GM21723 (cell line): ENCODE measurements at regions not wholly inside any gene's neighbourhood (a gene's known extent, or its start where the extent isn't known, plus 50 kb on each side); places are given as distances from the start of the nearest gene placed in this dataset.
"Not testable (repeated sequence)": the region's sequence is repeated elsewhere in the genome, so short reads cannot be mapped to it uniquely, and the experiment has no call there.

ENCODE experiments used
- ATAC-seq: cut with Tn5 transposase; IDR thresholded peaks from one replicate; pipeline ENCODE4 v1.9.1; 2021; ENCODE audit warnings: mild to moderate bottlenecking, moderate library complexity; ENCODE audit not compliant: unreplicated experiment

GRCh38 chr6:141976994-141977393 lies 155.7 kb upstream of the GJE1 start:
- no peak for ATAC-seq

- ATAC-seq = not testable (repeated sequence)
Observed at GRCh38 chr6:141969768-141970415, 162.8 kb upstream of the GJE1 start.

GRCh38 chr6:141969201-141969600 lies 163.5 kb upstream of the GJE1 start:
- ATAC-seq = no peak

- no peak for ATAC-seq
Observed at GRCh38 chr6:141968632-141969031, 164.1 kb upstream of the GJE1 start.

- ATAC-seq = no peak
Observed at GRCh38 chr6:141965016-141965545, 167.6 kb upstream of the GJE1 start.

- no peak for ATAC-seq
Observed at GRCh38 chr6:141963543-141964295, 169.0 kb upstream of the GJE1 start.

GRCh38 chr6:141957271-141957670 lies 175.5 kb upstream of the GJE1 start:
- no peak for ATAC-seq

- no peak for ATAC-seq
Observed at GRCh38 chr6:141956868-141957267, 175.9 kb upstream of the GJE1 start.

- no peak for ATAC-seq
Observed at GRCh38 chr6:141956046-141956761, 176.5 kb upstream of the GJE1 start.

- no peak for ATAC-seq
Observed at GRCh38 chr6:141953072-141953471, 179.7 kb upstream of the GJE1 start.

- no peak for ATAC-seq
Observed at GRCh38 chr6:141946502-141946901, 186.2 kb upstream of the GJE1 start.

GRCh38 chr6:141938664-141939063 lies 194.1 kb upstream of the GJE1 start:
- no peak for ATAC-seq

- no peak for ATAC-seq
Observed at GRCh38 chr6:141932685-141933084, 200.0 kb upstream of the GJE1 start.

- not testable (repeated sequence) for ATAC-seq
Observed at GRCh38 chr6:141926200-141926900, 206.4 kb upstream of the GJE1 start.

- no peak for ATAC-seq
Observed at GRCh38 chr6:141925001-141925400, 207.7 kb upstream of the GJE1 start.

- no peak for ATAC-seq
Observed at GRCh38 chr6:141922898-141923297, 209.8 kb upstream of the GJE1 start.

GRCh38 chr6:141916682-141917505 lies 215.8 kb upstream of the GJE1 start:
- ATAC-seq = not testable (repeated sequence)

GRCh38 chr6:141914646-141915045 lies 218.1 kb upstream of the GJE1 start:
- no peak for ATAC-seq

GRCh38 chr6:141906569-141907080 lies 226.1 kb upstream of the GJE1 start:
- ATAC-seq = no peak

- ATAC-seq = no peak
Observed at GRCh38 chr6:141890661-141891060, 242.1 kb upstream of the GJE1 start.
